Caco-2 (cell line): ENCODE measurements at regions not wholly inside any gene's neighbourhood (a gene's known extent, or its start where the extent isn't known, plus 50 kb on each side); places are given as distances from the start of the nearest gene placed in this dataset.

Source experiments
- BruUV-seq: library from RNA; stranded (reverse); fragments of 400-500 nt; replicated peaks from 2 replicates; lab custom pipeline; 2021; lab: Mats Ljungman, UMichigan
- CTCF ChIA-PET: fragments of 300-600 bp; sonication (Branson Sonifier 250); formaldehyde crosslinking; loops from one replicate; lab custom pipeline; 2022; ENCODE audit warnings: antibody characterized with exemption; lab: Charles Lee
- POLR2A ChIA-PET: fragments of 300-600 bp; sonication (Branson Sonifier 250); formaldehyde crosslinking; loops from one replicate; lab custom pipeline; 2022; ENCODE audit warnings: antibody characterized with exemption; lab: Charles Lee
- DNase-seq, 2 experiments: peaks; one replicate each; pipeline versions ENCODE4 v3.0.0 to v3.0.0-alpha.2; 2020 to 2022
- H3K27me3 ChIP-seq: replicated peaks from 2 replicates; pipeline ENCODE4 v1.6.0; 2011; ENCODE audit warnings: low read length; ENCODE audit not compliant: control insufficient read depth, insufficient read depth
- H3K36me3 ChIP-seq: 2 replicates; pipeline ENCODE4 v1.5.1; 2011; ENCODE audit warnings: low read length; ENCODE audit not compliant: control insufficient read depth, insufficient read depth
- H3K4me1 ChIP-seq: fragments of 250-450 bp; sonication (Bioruptor Pico); 2 replicates; pipeline ENCODE4 v1.5.1; 2020; ENCODE audit warnings: mild to moderate bottlenecking
- H3K4me3 ChIP-seq: 2 replicates; pipeline ENCODE4 v1.5.1; 2011; ENCODE audit warnings: low read depth, mild to moderate bottlenecking, control low read depth, low read length
- H3K9me3 ChIP-seq: fragments of 250-450 bp; sonication (Bioruptor Pico); 2 replicates; pipeline ENCODE4 v1.5.1; 2020; ENCODE audit warnings: mild to moderate bottlenecking, moderate library complexity
- H3K27ac Mint-ChIP-seq: one replicate; pipeline ENCODE4 v1.8.0; 2022; ENCODE audit warnings: mixed read lengths; ENCODE audit not compliant: unreplicated experiment
- H3K27me3 Mint-ChIP-seq: one replicate; pipeline ENCODE4 v1.8.0; 2022; ENCODE audit warnings: mixed read lengths; ENCODE audit not compliant: insufficient read depth, unreplicated experiment
- H3K36me3 Mint-ChIP-seq: one replicate; pipeline ENCODE4 v1.8.0; 2022; ENCODE audit warnings: mild to moderate bottlenecking, mixed read lengths; ENCODE audit not compliant: insufficient read depth, unreplicated experiment
- H3K4me1 Mint-ChIP-seq: one replicate; pipeline ENCODE4 v1.8.0; 2022; ENCODE audit warnings: low read depth, mixed read lengths; ENCODE audit not compliant: unreplicated experiment
- H3K4me3 Mint-ChIP-seq: one replicate; pipeline ENCODE4 v1.8.0; 2022; ENCODE audit warnings: mild to moderate bottlenecking, moderate library complexity, mixed read lengths; ENCODE audit not compliant: unreplicated experiment
- H3K9me3 Mint-ChIP-seq: one replicate; pipeline ENCODE4 v1.8.0; 2022; ENCODE audit warnings: mixed read lengths; ENCODE audit not compliant: unreplicated experiment
- intact Hi-C: fragments of 100-400 bp; cut with micrococcal nuclease; formaldehyde crosslinking; loops from one replicate; pipeline ENCODE4 v1.10.0; 2022; ENCODE audit not compliant: unreplicated experiment
- TF ChIP-seq, protein P1 (sequence below), 2 experiments: fragments of 200-600 bp in 1 of 2; IDR thresholded peaks; 1 replicate in 1 of 2; 2 replicates in 1 of 2; pipeline versions ENCODE4 v1.5.1 to v1.8.0; 2011 to 2022; ENCODE audit warnings: antibody characterized with exemption in 1 of 2, control low read depth in 1 of 2, inconsistent platforms in 1 of 2, low read depth in 1 of 2, low read length in 1 of 2, mild to moderate bottlenecking in 1 of 2, moderate library complexity in 1 of 2; ENCODE audit not compliant: insufficient read depth in 1 of 2, severe bottlenecking in 1 of 2, unreplicated experiment in 1 of 2

DNA sequence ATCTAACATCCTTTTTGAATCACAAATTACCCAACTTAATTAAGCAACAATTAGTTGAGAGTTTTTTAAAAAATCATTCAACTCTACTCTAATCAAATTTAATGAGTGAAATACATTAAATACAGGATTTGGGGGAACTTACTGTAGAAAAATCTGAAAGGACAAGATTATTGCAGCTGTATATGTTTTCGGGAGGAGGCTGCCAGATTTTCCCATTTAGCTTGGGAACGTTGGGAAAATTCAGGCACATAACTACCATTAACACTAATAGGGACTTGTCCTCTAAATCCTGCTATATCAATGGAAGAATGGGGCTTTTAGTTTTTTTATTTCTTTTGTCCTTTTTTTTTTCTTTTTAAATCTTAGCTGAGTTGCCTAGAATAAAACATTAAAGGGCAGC lies 691.4 kb upstream of the FZD8 start:
- Mint-ChIP-seq H3K9me3 (no peaks in the 10 kb centered on the region), H3K27ac (no peak overlapping the region), H3K27me3 (peaks cover 5% of the 10 kb centered on the region), H3K4me3 (no peak overlapping the region), H3K4me1 (no peaks in the 10 kb centered on the region), H3K36me3 (no peaks in the 10 kb centered on the region)
- H3K36me3 ChIP-seq = no peaks in the 10 kb centered on the region
- ChIA-PET CTCF (no interaction called here), POLR2A (no interaction called here)
- no peaks in the 10 kb centered on the region for H3K4me1 ChIP-seq
- no peaks in the 10 kb centered on the region for H3K27me3 ChIP-seq
- H3K9me3 ChIP-seq = no peaks in the 10 kb centered on the region
- H3K4me3 ChIP-seq = no peak overlapping the region
- DNase-seq = no peak
- TF ChIP-seq, protein P1, sequence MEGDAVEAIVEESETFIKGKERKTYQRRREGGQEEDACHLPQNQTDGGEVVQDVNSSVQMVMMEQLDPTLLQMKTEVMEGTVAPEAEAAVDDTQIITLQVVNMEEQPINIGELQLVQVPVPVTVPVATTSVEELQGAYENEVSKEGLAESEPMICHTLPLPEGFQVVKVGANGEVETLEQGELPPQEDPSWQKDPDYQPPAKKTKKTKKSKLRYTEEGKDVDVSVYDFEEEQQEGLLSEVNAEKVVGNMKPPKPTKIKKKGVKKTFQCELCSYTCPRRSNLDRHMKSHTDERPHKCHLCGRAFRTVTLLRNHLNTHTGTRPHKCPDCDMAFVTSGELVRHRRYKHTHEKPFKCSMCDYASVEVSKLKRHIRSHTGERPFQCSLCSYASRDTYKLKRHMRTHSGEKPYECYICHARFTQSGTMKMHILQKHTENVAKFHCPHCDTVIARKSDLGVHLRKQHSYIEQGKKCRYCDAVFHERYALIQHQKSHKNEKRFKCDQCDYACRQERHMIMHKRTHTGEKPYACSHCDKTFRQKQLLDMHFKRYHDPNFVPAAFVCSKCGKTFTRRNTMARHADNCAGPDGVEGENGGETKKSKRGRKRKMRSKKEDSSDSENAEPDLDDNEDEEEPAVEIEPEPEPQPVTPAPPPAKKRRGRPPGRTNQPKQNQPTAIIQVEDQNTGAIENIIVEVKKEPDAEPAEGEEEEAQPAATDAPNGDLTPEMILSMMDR (IDR thresholded peaks at IDR 0.05; ENCODE audit: insufficient read depth in 1 of 2, low read depth in 1 of 2, low read length in 1 of 2, severe bottlenecking in 1 of 2, unreplicated experiment in 1 of 2) = no peak
- BruUV-seq = no TSS peak
- intact Hi-C loops = no loop called here

DNA sequence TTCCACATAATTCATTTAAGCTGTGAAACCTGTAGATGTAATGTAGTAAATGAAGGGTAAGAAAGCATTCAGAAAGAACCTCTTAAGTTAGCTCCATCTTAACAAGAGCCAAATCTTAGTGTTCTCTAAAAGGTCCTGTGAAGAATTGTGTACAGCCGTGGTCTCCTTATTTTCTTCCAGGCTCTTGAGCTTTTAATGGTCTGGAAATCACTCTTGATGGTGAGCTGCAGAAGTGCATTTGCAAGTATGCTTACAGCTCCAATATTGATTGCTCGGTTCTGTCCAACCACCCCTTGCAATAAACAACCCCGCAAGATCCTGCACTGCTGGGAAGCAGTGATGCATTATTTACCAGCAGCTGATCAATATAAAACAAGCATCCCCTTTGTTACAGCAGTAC lies 690.8 kb upstream of the FZD8 start:
- intact Hi-C loops = no loop called here
- Mint-ChIP-seq H3K9me3 (no peaks in the 10 kb centered on the region), H3K27ac (no peak overlapping the region), H3K27me3 (peaks cover 5% of the 10 kb centered on the region), H3K36me3 (no peaks in the 10 kb centered on the region), H3K4me3 (no peak overlapping the region), H3K4me1 (no peaks in the 10 kb centered on the region)
- Histone ChIP-seq H3K36me3 (no peaks in the 10 kb centered on the region), H3K4me1 (no peaks in the 10 kb centered on the region), H3K9me3 (no peaks in the 10 kb centered on the region), H3K4me3 (no peak overlapping the region), H3K27me3 (no peaks in the 10 kb centered on the region)
- BruUV-seq = no TSS peak
- ChIA-PET POLR2A (no interaction called here), CTCF (no interaction called here)
- no peak for DNase-seq
- TF ChIP-seq, protein P1 (IDR thresholded peaks at IDR 0.05; ENCODE audit: insufficient read depth in 1 of 2, low read depth in 1 of 2, low read length in 1 of 2, severe bottlenecking in 1 of 2, unreplicated experiment in 1 of 2) = no peak

DNA sequence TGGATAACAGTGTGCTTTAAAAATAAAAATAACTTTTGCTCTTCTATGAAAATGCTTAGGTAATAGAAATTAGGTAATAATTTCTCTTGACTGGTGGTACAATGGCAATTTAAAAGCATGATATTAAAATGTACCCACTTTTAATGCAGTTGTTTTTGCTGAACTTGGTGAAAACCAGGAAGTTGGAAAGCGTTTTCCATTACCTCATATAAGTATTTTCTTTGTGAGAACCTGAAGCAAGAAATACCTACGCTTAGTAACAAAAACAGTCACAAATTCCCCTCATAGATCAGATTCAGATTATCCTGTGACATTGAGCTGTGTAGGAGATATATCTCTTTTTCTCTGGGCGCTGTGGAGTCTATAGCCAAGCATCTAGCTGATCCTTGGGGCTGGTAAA lies 689.0 kb upstream of the FZD8 start:
- DNase-seq = no peak
- Histone ChIP-seq H3K4me1 (no peaks in the 10 kb centered on the region), H3K4me3 (no peak overlapping the region), H3K9me3 (no peaks in the 10 kb centered on the region), H3K27me3 (no peaks in the 10 kb centered on the region; the same call in 1 of the 2 replicates), H3K36me3 (no peaks in the 10 kb centered on the region)
- ChIA-PET CTCF (no interaction called here), POLR2A (no interaction called here)
- no peaks in the 10 kb centered on the region for H3K36me3 Mint-ChIP-seq
- no peaks in the 10 kb centered on the region for H3K9me3 Mint-ChIP-seq
- no peaks in the 10 kb centered on the region for H3K4me1 Mint-ChIP-seq
- no peak overlapping the region for H3K4me3 Mint-ChIP-seq
- intact Hi-C loops = no loop called here
- H3K27me3 Mint-ChIP-seq = peaks cover 6% of the 10 kb centered on the region
- TF ChIP-seq, protein P1 (IDR thresholded peaks at IDR 0.05; ENCODE audit: insufficient read depth in 1 of 2, low read depth in 1 of 2, low read length in 1 of 2, severe bottlenecking in 1 of 2, unreplicated experiment in 1 of 2) = no peak
- no TSS peak for BruUV-seq
- no peak overlapping the region for H3K27ac Mint-ChIP-seq
